Ovary (tissue), 3 donors: ENCODE measurements at regions not wholly inside any gene's neighbourhood (a gene's known extent, or its start where the extent isn't known, plus 50 kb on each side); places are given as distances from the start of the nearest gene placed in this dataset.

Experiments used
- CTCF ChIP-seq, 3 donors: fragments of 450-650 bp in 2 of 3; fragments of 200-600 bp in 1 of 3; IDR thresholded peaks; one replicate each; pipeline versions ENCODE4 v1.5.1 to v1.8.0; 2016 to 2022; ENCODE audit warnings: antibody characterized with exemption in 3 of 3, mild to moderate bottlenecking in 1 of 3
- EP300 ChIP-seq: sonication (generic); formaldehyde crosslinking; IDR thresholded peaks from one replicate; pipeline ENCODE4 v1.6.1; 2017; ENCODE audit warnings: antibody characterized with exemption
- POLR2A ChIP-seq: fragments of 450-650 bp; IDR thresholded peaks from one replicate; pipeline ENCODE4 v1.6.1; 2017; ENCODE audit warnings: antibody characterized with exemption, mild to moderate bottlenecking, moderate library complexity
- donor health status: DM: no; HTN: no; CAD: no.

- TF ChIP-seq CTCF (IDR thresholded peaks at IDR 0.05), result no peak
- no peak for TF ChIP-seq POLR2A
- no peak for TF ChIP-seq EP300
These were observed 272.9 kb upstream of the KLF3 start for GRCh38 chr4:38390969-38391545.
